ENCODE measurements at regions not wholly inside any gene's neighbourhood (a gene's known extent, or its start where the extent isn't known, plus 50 kb on each side); places are given as distances from the start of the nearest gene placed in this dataset.

GRCh38 chr1:213571419-213571818, 416.4 kb upstream of the PROX1 start:
- no peak overlapping the region for H3K27ac ChIP-seq (ENCODE audit: low read length)
- intact Hi-C loops (cut with micrococcal nuclease) = no loop called here
- CTCF ChIA-PET = interaction anchor here (0.7 kb wide), 1 partner anchor 27 kb away, joined by 3 read pairs; no protein-coding TSS in a partner anchor
- ATAC-seq (no peak), DNase-seq (no peak)
- POLR2A ChIA-PET (ENCODE audit: unreplicated experiment) = no interaction called here
- H3K4me3 ChIP-seq (ENCODE audit: low read length) = no peak overlapping the region
- H3F3A ChIP-seq (ENCODE audit: low read length, unreplicated experiment) = no peaks in the 10 kb centered on the region
- H3K79me2 ChIP-seq (ENCODE audit: low read length) = no peaks in the 10 kb centered on the region
- H3K9me2 ChIP-seq (replicated peaks; ENCODE audit: low read length) = no peaks in the 10 kb centered on the region
- H4K20me1 ChIP-seq (ENCODE audit: low read length) = no peaks in the 10 kb centered on the region
- H2AFZ ChIP-seq (ENCODE audit: low read length) = no peak overlapping the region
- no TSS peak for BruUV-seq (replicated peaks)
- H3K27me3 ChIP-seq (ENCODE audit: low read length) = peaks cover 47% of the 10 kb centered on the region
- TF ChIP-seq CTCF (conservative IDR thresholded peaks at IDR 0.05; ENCODE audit: low read depth, low read length) = no peak
- no peak for TF ChIP-seq EZH2phosphoT487 (IDR thresholded peaks at IDR 0.05; ENCODE audit: borderline replicate concordance, low read length)
- TF ChIP-seq EZH2 (IDR thresholded peaks at IDR 0.05; ENCODE audit: low read length, unreplicated experiment) = no peak
- no peaks in the 10 kb centered on the region for H3K9me3 ChIP-seq (ENCODE audit: low read length)
- H3K9ac ChIP-seq (ENCODE audit: low read length) = no peak overlapping the region
- no peak overlapping the region for H3K4me2 ChIP-seq (ENCODE audit: low read length)
- H3K36me3 ChIP-seq (ENCODE audit: low read depth, low read length) = no peaks in the 10 kb centered on the region
- H3K4me1 ChIP-seq (ENCODE audit: insufficient read depth, low read length) = no peaks in the 10 kb centered on the region

- H3K27ac ChIP-seq (ENCODE audit: low read length) = no peak overlapping the region
- H3K4me2 ChIP-seq (ENCODE audit: low read length) = no peak overlapping the region
- H3K9ac ChIP-seq (ENCODE audit: low read length) = no peak overlapping the region
- ChIA-PET CTCF (no interaction called here), POLR2A (ENCODE audit: unreplicated experiment) (no interaction called here)
- H3K27me3 ChIP-seq (ENCODE audit: low read length) = peaks cover 46% of the 10 kb centered on the region
- DNase-seq (no peak), ATAC-seq (no peak)
- H3K9me3 ChIP-seq (ENCODE audit: low read length) = no peaks in the 10 kb centered on the region
- H3K4me3 ChIP-seq (ENCODE audit: low read length) = no peak overlapping the region
- H4K20me1 ChIP-seq (ENCODE audit: low read length) = no peaks in the 10 kb centered on the region
- no peaks in the 10 kb centered on the region for H3K79me2 ChIP-seq (ENCODE audit: low read length)
- H3K4me1 ChIP-seq (ENCODE audit: insufficient read depth, low read length) = no peaks in the 10 kb centered on the region
- H2AFZ ChIP-seq (ENCODE audit: low read length) = no peak overlapping the region
- H3K36me3 ChIP-seq (ENCODE audit: low read depth, low read length) = no peaks in the 10 kb centered on the region
- intact Hi-C loops (cut with micrococcal nuclease) = no loop called here
- no TSS peak for BruUV-seq (replicated peaks)
- no peak for TF ChIP-seq EZH2 (IDR thresholded peaks at IDR 0.05; ENCODE audit: low read length, unreplicated experiment)
- TF ChIP-seq CTCF (conservative IDR thresholded peaks at IDR 0.05; ENCODE audit: low read depth, low read length) = no peak
- TF ChIP-seq EZH2phosphoT487 (IDR thresholded peaks at IDR 0.05; ENCODE audit: borderline replicate concordance, low read length) = no peak
- no peaks in the 10 kb centered on the region for H3K9me2 ChIP-seq (replicated peaks; ENCODE audit: low read length)
- no peaks in the 10 kb centered on the region for H3F3A ChIP-seq (ENCODE audit: low read length, unreplicated experiment)
These were observed 415.9 kb upstream of the PROX1 start for GRCh38 chr1:213571843-213572242.

GRCh38 chr1:213572912-213573647, 414.7 kb upstream of the PROX1 start:
- Histone ChIP-seq H3K4me2 (ENCODE audit: low read length) (no peak overlapping the region), H3K9ac (ENCODE audit: low read length) (no peak overlapping the region), H3K4me3 (ENCODE audit: low read length) (no peak overlapping the region), H3F3A (ENCODE audit: low read length, unreplicated experiment) (no peaks in the 10 kb centered on the region), H3K79me2 (ENCODE audit: low read length) (no peaks in the 10 kb centered on the region), H3K9me2 (replicated peaks; ENCODE audit: low read length) (no peaks in the 10 kb centered on the region), H4K20me1 (ENCODE audit: low read length) (no peaks in the 10 kb centered on the region), H3K4me1 (ENCODE audit: insufficient read depth, low read length) (no peaks in the 10 kb centered on the region), H2AFZ (ENCODE audit: low read length) (no peak overlapping the region), H3K9me3 (ENCODE audit: low read length) (no peaks in the 10 kb centered on the region), H3K27ac (ENCODE audit: low read length) (no peak overlapping the region), H3K27me3 (ENCODE audit: low read length) (peaks cover 40% of the 10 kb centered on the region), H3K36me3 (ENCODE audit: low read depth, low read length) (no peaks in the 10 kb centered on the region)
- TF ChIP-seq EZH2phosphoT487 (IDR thresholded peaks at IDR 0.05; ENCODE audit: borderline replicate concordance, low read length) (no peak), EZH2 (IDR thresholded peaks at IDR 0.05; ENCODE audit: low read length, unreplicated experiment) (no peak), CTCF (conservative IDR thresholded peaks at IDR 0.05; ENCODE audit: low read depth, low read length) (no peak)
- POLR2A ChIA-PET (ENCODE audit: unreplicated experiment) = no interaction called here
- intact Hi-C loops (cut with micrococcal nuclease) = no loop called here
- DNase-seq (no peak), ATAC-seq (no peak)
- CTCF ChIA-PET = no interaction called here
- BruUV-seq (replicated peaks) = no TSS peak

Measured in PC-3 (cell line).